D721Med (cell line): ENCODE measurements at regions not wholly inside any gene's neighbourhood (a gene's known extent, or its start where the extent isn't known, plus 50 kb on each side); places are given as distances from the start of the nearest gene placed in this dataset.
"Not testable (repeated sequence)": the region's sequence is repeated elsewhere in the genome, so short reads cannot be mapped to it uniquely, and the experiment has no call there.

Source experiments
- DNase-seq: peaks from one replicate; pipeline ENCODE4 v3.0.0; 2011; ENCODE audit warnings: low spot score; ENCODE audit not compliant: insufficient read length
- FAIRE-seq: peaks from 2 replicates; lab custom pipeline; 2011; peaks lifted over from hg19 to GRCh38; lab: Jason Lieb, UNC
- TF ChIP-seq, protein P1 (sequence below): IDR thresholded peaks from 2 replicates; pipeline ENCODE4 v1.5.1; 2012; ENCODE audit warnings: mild to moderate bottlenecking, control low read depth; ENCODE audit not compliant: insufficient read depth; ENCODE audit errors: missing control alignments

DNA sequence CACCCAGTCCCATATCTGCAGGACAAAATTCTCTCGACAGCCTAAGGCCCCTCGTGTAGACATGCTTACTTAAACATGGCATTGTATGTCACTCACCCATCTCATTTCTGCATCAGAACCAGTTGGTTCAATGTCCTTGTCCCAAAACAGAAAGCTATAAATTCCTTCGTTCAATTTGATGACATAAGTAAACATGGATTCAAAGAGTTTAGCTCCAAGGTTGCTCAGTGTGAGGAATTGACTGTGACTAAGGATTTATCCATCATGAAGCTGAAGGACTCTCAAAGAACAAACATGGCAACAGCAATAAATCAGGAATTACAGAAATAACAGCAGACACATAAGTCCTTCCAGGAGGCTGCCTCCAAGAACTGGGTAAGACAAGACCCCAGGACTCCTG is 237.2 kb downstream of the TOMM20 start:
- TF ChIP-seq, protein P1, sequence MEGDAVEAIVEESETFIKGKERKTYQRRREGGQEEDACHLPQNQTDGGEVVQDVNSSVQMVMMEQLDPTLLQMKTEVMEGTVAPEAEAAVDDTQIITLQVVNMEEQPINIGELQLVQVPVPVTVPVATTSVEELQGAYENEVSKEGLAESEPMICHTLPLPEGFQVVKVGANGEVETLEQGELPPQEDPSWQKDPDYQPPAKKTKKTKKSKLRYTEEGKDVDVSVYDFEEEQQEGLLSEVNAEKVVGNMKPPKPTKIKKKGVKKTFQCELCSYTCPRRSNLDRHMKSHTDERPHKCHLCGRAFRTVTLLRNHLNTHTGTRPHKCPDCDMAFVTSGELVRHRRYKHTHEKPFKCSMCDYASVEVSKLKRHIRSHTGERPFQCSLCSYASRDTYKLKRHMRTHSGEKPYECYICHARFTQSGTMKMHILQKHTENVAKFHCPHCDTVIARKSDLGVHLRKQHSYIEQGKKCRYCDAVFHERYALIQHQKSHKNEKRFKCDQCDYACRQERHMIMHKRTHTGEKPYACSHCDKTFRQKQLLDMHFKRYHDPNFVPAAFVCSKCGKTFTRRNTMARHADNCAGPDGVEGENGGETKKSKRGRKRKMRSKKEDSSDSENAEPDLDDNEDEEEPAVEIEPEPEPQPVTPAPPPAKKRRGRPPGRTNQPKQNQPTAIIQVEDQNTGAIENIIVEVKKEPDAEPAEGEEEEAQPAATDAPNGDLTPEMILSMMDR: no peak
- DNase-seq: no peak
- FAIRE-seq: no peak

DNA sequence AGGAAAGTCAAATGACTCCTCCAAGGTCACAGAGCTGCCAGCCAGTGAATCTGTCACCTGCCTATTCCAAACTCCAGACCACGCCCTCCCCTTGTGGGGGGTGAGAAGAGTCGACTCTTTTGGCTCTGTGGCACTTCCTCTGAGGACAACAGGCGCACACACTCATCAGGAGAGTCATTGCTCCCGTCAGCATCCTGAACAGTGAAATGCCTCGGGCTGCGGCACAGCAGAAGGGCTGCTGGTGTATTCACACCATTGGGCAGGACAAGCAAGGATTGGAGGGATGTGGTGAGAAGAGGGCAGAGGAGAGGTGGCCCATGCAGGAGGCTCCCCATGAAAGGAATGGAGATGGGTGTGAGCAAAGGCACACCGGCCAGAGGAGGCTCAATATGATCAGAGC is 239.0 kb downstream of the TOMM20 start:
- TF ChIP-seq, protein P1: no peak
- FAIRE-seq (no peak), DNase-seq (no peak)

DNA sequence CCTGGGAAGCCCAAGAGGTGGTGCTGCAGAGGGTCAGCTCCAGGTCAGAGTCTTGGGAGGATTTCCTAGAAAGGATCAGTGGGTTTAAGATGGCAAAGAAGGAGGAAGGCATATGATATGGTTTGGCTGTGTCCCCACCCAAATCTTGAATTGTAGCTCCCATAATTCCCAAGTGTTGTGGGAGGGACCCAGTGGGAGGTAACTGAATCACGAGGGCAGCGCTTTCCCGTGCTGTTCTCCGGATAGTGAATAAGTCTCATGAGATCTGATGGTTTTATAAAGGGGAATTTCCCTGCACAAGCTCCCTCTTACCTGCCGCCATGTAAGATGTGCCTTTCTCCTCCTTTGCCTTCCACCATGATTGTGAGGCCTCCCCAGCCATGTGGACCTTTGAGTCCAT is 240.4 kb downstream of the TOMM20 start:
- DNase-seq, FAIRE-seq: not testable (repeated sequence)

DNA sequence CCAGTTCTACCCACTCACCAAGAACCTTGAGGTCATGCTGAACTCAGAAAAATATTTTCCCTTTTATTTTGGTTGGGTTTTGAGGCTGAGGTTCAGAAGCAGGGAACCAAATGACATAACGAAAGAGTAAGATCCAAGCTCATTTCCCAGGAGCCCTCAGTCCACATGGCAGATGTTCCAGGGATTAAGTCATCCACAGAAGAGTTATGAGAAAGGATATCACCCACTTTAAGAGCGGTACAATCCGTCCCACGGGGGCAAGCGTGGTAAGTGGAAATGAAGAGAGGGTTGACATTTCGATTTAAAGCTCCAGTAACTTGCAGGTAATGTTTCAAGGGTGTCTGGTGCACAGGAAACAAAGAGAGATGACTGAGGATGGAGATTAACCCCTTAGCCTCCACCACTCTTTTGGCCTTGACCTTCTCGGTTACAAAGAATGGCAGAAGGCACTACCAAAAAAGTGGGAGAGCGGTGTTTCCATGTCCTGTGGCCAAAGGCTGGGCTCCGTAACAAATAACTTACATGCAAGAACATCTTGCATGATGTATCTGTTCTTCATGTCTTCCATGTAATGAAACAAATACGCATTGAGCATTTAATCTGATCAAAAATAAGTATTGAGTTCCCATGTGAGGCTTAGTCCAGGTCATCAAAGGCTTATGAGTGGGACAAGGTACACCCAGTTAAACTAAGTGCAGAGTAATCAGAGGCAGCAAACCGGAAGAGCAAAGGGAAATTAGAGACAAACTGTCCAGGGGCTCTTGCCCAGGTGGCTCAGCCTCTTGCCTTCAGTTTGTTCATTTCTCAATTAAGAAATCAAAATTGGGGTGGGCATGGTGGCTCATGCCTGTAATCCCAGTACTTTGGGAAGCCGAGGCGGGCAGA is 241.4 kb downstream of the TOMM20 start:
- DNase-seq (no peak), FAIRE-seq (peak; percentile 93)
- TF ChIP-seq, protein P1: no peak

DNA sequence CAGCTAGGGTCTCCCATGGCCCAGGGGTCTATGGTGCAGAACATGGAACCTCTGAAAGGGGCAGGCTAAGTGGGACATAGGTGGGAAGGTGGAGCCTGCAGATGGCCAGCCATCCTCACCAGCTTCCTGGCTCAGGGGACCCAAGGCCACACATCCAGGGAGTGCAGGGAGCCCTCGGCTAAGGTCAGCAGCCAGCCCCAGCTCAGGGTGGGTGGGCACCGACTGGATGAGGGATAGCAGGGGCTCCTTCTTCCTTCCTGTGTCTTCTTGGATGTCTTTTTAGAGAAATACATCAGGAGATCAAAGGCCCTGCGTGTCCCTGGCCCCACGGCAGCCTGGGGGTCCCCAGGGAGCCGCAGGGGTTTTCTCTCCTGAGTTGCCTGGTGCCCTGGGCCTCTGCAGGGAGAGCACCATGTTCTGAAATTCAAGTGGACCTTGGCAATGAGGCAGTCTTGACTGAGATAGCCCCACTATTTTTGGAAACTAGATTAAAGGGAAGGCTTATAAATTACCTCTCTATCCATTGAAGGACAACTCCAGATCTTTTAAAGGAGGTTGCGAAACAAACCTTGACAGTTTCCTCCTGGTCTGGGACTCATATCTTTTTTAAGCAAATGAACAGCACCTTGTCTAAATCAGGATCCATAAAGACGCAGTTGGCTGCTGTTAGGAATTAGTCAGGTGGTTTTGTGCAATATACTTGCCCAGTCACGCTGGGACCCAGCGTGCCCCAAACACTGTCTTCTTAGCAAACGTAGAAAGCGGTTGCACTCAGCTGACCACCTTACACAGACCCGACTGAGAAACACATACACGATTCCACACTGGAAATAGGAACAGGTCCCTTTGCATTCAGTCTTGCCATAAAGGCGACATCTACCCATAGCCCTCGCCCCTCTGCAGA is 242.3 kb downstream of the TOMM20 start:
- no peak for DNase-seq
- no peak for FAIRE-seq
- TF ChIP-seq, protein P1: no peak

DNA sequence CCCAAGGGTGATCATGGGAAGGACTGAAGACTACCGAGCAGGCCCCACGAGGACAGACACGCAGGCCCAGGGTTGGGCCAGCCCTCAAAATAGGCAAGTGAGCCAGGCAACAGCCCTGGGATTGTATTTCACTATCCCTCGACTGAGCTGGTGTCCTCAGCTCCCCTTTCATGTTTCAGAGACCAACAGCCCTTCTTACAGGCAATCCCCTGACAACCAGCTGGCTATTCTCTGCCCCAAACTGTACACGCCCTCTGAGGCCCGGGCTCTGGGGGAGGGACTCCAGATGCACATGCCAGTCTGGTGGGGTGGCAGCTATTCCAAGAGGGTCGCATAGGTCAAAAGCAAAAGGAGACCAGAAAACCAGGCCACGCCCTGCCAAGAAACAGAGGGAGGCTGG is 243.0 kb downstream of the TOMM20 start:
- DNase-seq (no peak), FAIRE-seq (no peak)
- TF ChIP-seq, protein P1: no peak

DNA sequence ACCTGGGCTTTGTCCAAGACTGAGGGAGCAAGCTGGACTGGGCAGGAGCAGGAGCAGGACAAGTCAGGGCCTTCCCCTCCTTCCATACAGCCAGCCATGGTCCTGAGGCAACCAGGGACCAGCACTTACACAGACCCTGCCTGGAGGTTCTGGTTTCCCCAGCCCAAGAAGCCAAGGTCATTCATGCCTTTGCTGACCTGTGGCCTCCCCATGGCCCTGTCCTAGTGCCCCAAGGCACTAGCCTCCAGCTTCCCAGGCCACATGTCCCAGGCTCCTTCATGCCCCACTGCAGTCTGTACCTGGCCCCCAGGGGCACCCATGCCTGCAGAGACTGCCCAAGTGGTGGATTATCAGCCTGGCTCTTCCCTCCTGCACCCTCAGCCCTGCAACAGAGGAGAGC is 243.9 kb downstream of the TOMM20 start:
- TF ChIP-seq, protein P1: no peak
- DNase-seq (no peak), FAIRE-seq (no peak)
